BE2C (cell line): ENCODE measurements at regions not wholly inside any gene's neighbourhood (a gene's known extent, or its start where the extent isn't known, plus 50 kb on each side); places are given as distances from the start of the nearest gene placed in this dataset.

Experiments used
- DNase-seq: peaks from one replicate; pipeline ENCODE4 v3.0.0-alpha.2; 2020
- H3K27me3 ChIP-seq: fragments of 250-450 bp; sonication (Bioruptor Pico); 2 replicates; pipeline ENCODE4 v1.5.1; 2020; ENCODE audit warnings: mild to moderate bottlenecking
- H3K36me3 ChIP-seq: fragments of 250-450 bp; sonication (Bioruptor Pico); 2 replicates; pipeline ENCODE4 v1.5.1; 2020; ENCODE audit warnings: mild to moderate bottlenecking
- H3K4me1 ChIP-seq: fragments of 250-450 bp; sonication (Bioruptor Pico); 2 replicates; pipeline ENCODE4 v1.5.1; 2020
- H3K4me3 ChIP-seq: 2 replicates; pipeline ENCODE4 v1.5.1; 2011; ENCODE audit warnings: low read depth, low read length
- H3K9me3 ChIP-seq: fragments of 250-450 bp; sonication (Bioruptor Pico); 2 replicates; pipeline ENCODE4 v1.5.1; 2020
- TF ChIP-seq, protein P1 (sequence below): IDR thresholded peaks from 2 replicates; pipeline ENCODE4 v1.5.1; 2012; ENCODE audit warnings: mild to moderate bottlenecking, low read depth, low read length

- TF ChIP-seq, protein P1, sequence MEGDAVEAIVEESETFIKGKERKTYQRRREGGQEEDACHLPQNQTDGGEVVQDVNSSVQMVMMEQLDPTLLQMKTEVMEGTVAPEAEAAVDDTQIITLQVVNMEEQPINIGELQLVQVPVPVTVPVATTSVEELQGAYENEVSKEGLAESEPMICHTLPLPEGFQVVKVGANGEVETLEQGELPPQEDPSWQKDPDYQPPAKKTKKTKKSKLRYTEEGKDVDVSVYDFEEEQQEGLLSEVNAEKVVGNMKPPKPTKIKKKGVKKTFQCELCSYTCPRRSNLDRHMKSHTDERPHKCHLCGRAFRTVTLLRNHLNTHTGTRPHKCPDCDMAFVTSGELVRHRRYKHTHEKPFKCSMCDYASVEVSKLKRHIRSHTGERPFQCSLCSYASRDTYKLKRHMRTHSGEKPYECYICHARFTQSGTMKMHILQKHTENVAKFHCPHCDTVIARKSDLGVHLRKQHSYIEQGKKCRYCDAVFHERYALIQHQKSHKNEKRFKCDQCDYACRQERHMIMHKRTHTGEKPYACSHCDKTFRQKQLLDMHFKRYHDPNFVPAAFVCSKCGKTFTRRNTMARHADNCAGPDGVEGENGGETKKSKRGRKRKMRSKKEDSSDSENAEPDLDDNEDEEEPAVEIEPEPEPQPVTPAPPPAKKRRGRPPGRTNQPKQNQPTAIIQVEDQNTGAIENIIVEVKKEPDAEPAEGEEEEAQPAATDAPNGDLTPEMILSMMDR: no peak
- DNase-seq: no peak
- Histone ChIP-seq H3K27me3 (no peaks in the 10 kb centered on the region), H3K36me3 (no peaks in the 10 kb centered on the region), H3K9me3 (no peaks in the 10 kb centered on the region), H3K4me1 (no peaks in the 10 kb centered on the region), H3K4me3 (no peak overlapping the region)
These were observed 147.2 kb upstream of the COX10 start for GRCh38 chr17:13921841-13922776.

GRCh38 chr17:13922885-13923284 is 146.4 kb upstream of the COX10 start:
- no peak overlapping the region for H3K4me3 ChIP-seq
- H3K27me3 ChIP-seq: no peaks in the 10 kb centered on the region
- DNase-seq: no peak
- no peaks in the 10 kb centered on the region for H3K36me3 ChIP-seq
- TF ChIP-seq, protein P1: no peak
- no peaks in the 10 kb centered on the region for H3K9me3 ChIP-seq
- no peaks in the 10 kb centered on the region for H3K4me1 ChIP-seq

DNA sequence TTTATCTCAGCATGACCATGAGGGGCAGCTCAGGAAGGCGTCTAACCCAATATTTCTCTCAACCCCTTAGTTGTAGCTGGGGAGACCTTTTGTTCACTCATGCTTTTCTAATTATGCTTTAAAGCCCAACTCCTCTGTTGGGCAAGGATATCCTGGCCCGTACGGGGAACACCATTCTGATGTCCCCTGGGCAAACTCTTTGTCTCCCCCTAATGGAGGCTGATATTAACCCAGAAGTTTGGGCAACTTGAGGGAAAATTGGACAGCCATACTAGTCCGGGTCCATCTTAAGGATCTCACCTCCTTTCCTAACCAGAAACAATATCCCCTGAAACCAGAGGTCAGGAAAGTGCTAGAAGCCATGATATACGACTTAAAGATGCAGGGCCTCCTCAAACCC is 143.7 kb upstream of the COX10 start:
- no peak for DNase-seq
- Histone ChIP-seq H3K4me3 (no peak overlapping the region), H3K36me3 (no peaks in the 10 kb centered on the region), H3K27me3 (no peaks in the 10 kb centered on the region), H3K9me3 (no peaks in the 10 kb centered on the region), H3K4me1 (no peaks in the 10 kb centered on the region)
- TF ChIP-seq, protein P1: peak; percentile 37

GRCh38 chr17:13931111-13931526 is 138.2 kb upstream of the COX10 start:
- no peaks in the 10 kb centered on the region for H3K4me1 ChIP-seq
- TF ChIP-seq, protein P1: no peak
- H3K9me3 ChIP-seq: no peaks in the 10 kb centered on the region
- H3K4me3 ChIP-seq: no peak overlapping the region
- no peaks in the 10 kb centered on the region for H3K36me3 ChIP-seq
- no peaks in the 10 kb centered on the region for H3K27me3 ChIP-seq
- no peak for DNase-seq

- no peak overlapping the region for H3K4me3 ChIP-seq
- no peak for DNase-seq
- no peaks in the 10 kb centered on the region for H3K9me3 ChIP-seq
- H3K4me1 ChIP-seq: no peaks in the 10 kb centered on the region
- H3K27me3 ChIP-seq: no peaks in the 10 kb centered on the region
- H3K36me3 ChIP-seq: no peaks in the 10 kb centered on the region
- TF ChIP-seq, protein P1: no peak
These were observed 137.4 kb upstream of the COX10 start for GRCh38 chr17:13931800-13932460.
